COLO829 (cell line): ENCODE measurements at regions not wholly inside any gene's neighbourhood (a gene's known extent, or its start where the extent isn't known, plus 50 kb on each side); places are given as distances from the start of the nearest gene placed in this dataset.
A peak's percentile ranks its signal among the peaks of the same experiment; 100 is the strongest.
"Not testable (repeated sequence)": the region's sequence is repeated elsewhere in the genome, so short reads cannot be mapped to it uniquely, and the experiment has no call there.

Source experiments
- DNase-seq: peaks from one replicate; pipeline ENCODE4 v3.0.0; 2012; ENCODE audit warnings: low spot score

DNA sequence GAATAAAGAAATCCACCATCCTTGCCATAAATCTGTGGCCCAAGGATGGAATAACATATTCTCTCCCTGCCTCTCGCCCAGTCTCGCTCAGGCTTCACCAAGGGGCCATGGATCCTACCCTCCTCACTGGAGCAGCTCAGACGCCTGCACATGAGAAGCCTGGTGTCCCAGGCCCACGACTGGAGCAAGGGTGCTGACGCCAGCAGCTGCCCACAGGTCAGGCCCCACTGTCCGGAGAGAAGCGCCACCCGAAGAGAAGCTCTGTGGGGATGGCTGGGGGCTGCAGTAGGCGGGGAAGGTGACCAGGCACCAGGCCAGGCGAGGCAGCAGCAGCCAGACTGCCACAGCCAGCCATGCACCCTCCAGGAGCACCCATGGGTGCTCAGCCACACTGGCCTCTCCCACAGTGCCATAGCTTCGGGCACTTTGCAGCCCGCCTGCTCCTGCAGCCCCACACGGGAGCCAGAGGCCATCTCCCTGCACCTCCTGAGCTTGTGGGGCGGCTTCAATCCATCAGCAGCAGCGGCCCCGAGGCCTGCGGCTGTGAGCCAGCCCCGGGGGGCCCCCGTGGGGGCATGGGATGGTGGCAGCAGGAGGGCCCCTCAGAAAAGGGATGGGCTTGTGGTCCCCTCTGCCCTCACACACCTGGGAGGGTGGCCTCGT, 286.2 kb upstream of the SGK1 start:
- DNase-seq: no peak

DNA sequence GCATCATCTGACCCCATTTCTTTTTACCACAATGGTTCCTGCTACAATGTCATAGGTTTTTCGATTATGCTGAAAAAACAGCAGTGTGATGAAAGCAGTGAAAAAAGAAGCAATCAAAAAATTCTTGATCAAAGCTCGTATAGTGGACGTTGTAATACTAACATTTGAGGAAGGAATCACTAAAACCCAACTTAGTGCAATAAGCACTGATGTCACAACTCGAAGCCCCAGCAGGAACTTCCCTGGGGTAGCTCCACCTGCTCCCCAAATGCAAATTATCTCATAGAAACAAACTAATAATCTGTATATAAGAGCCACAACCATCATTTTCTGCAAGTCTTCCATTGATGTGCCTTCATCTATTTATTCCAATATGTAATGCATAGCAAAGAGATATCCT, 285.6 kb upstream of the SGK1 start:
- no peak for DNase-seq

DNA sequence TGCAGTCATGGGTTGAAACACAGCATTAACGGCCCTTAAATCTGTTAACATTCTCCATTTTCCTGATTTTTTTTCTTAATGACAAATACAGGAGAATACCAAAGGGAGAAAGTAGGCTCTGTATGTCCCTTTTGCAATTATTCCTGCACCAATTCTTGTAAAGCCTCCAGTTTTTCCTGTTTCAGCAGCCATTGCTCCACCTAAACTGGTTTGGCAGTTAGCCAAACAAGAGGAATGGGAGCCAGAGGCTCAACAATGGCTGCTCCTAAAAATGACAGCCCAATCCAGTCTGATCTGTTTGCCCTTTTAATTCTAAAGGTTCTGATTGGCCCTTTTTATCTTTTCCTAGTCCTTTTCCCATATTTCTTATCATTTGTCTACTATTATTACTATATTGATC, 284.2 kb upstream of the SGK1 start:
- no peak for DNase-seq

DNA sequence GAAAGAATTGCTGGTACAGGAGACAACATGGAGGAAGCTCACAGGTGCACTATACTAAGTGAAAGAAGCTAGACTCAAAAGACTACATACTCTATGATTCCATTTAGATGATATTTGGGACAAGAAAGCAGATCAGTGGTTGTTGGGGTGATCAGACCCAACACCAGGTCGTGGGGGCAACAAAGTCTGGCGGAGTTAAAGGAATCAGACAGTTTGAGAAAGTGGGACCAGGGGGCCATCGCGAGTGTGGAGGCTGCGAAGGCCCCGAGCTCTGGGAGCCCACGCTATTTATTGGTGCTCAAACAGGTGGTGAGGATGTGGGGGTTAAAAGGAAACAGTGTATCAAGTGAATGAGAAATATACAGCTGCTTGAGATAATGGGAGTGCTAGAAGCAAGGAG, 282.8 kb upstream of the SGK1 start:
- no peak for DNase-seq

DNA sequence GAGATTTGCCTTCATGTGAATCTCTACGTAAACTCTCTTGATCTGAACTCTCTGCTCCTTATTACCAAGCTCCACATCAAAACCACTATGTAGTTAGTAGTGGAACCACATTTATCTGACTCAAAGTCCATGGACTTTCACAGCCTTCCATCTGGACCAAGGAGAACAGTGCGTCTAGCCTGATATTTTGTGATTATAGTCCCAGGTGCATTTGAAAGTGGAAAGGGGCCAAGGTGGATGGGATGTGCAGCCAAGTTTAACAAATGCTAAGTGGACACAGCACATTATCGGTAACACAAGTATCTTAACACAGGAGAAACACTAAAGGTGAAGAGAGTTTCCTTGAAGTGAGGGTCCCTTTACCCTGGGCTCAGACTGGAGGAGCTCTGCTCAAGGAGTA, 281.2 kb upstream of the SGK1 start:
- DNase-seq: no peak

DNA sequence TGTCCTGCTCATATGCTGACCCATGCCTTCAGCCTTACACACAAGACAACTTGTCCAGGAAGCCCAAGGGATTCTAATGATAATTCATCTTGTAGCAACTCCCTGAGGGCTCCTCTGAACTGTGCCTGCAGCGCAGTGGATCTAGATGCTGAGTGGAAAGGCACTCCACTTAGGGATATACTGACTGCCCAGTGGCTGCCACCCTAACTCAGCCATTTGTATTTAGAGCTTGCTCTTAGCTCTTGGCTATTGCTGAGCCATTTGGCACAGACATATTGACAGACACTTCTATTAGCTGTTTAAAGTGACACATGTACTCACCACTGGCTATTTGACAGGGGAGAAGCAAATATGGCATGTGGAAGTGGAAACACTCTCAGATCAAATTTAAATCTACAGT, 278.3 kb upstream of the SGK1 start:
- no peak for DNase-seq

DNA sequence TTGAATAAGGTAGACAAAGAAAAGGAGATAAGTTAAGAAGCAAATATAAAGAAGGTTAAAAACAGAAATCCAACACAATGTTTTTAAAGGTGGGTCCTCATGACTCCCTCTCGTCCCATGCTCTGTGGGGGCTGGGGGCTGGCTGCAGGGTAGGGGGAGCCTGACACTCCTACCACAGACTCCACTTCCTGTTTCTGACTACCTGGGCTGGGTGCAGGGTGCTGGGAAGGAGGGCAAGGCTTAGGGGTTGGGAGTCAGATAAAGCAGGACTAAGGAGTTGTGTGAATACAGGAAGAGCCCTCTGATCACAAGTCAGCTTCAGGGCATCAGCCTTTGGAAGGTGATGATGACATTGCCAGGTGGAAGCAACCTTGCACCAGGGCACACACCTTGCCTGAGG, 277.0 kb upstream of the SGK1 start:
- no peak for DNase-seq

DNA sequence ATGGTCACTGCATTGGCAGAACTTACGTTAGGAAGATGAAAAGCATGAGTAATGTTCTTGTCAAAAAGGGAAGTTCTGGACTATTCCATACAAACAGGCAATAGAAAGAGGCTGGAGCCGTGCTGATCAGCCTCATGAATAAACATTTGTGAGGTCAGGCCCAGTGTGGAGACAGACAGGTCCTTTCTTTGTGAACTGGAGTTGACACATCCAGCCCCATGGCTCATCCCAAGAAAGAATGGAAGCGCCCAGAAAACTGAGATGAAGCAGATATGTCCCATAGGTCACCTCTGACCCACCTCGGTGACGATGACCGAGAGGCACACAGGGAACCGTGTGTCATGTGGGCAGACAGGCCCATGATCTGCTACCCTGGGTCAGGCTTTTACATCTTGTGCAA, 276.0 kb upstream of the SGK1 start:
- DNase-seq: peak; percentile 81

DNA sequence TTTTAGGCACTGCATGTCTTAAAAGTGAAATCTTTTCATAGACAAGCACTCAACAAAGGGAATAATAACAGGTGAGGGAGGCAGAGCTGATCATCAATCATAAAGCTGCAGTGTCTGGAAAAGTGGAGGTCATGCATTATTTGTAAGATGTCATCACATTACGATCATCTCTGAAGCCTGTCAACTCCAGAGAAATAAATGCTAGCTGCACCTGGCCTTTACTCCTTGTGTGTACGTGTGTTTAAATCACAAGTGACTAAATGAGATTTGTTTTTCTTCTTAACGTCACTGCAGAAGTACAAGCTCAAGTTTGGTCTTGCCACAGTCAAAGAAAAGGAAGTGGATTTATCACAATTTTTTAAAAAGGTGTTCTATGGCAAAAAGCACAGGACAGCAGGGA, 275.5 kb upstream of the SGK1 start:
- DNase-seq: no peak

DNA sequence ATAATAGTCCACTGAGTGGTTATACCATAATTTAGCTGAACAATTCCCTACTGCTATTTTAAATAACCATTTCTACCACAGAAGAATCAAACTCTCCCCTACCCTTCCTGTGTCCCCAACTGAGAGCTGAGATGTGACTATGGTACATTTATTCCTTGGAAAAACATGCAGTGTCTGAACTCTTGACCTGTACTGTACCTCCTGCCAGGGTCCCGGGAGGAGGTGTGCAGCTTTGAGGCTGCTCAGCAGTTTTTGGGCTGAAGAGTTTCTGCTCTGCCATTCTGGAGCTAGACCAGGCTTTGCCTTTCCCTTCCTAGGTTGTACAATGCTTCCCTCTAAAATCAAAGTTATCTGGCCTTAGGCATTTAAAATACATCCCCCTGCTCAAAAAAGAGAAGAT, 275.1 kb upstream of the SGK1 start:
- no peak for DNase-seq

DNA sequence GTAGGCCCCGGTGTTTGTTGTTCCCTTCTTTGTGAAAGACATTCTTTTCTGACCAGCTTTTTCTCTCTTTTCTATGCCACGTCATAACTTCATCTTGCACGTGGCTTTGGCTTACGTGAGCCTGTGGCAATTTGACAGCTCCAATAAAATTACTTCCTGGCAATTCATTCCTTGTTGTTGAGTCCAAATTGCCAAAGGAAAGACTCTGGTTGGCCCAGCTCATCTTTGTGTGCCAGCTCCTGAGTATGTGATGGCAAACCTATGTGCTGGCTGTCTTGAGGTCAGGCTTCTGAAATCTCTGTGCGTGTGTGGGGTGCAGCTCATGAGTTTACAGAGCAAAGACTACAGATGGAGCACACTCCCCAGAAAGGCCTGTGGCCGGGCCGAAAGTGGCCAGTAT, 272.5 kb upstream of the SGK1 start:
- DNase-seq: no peak

DNA sequence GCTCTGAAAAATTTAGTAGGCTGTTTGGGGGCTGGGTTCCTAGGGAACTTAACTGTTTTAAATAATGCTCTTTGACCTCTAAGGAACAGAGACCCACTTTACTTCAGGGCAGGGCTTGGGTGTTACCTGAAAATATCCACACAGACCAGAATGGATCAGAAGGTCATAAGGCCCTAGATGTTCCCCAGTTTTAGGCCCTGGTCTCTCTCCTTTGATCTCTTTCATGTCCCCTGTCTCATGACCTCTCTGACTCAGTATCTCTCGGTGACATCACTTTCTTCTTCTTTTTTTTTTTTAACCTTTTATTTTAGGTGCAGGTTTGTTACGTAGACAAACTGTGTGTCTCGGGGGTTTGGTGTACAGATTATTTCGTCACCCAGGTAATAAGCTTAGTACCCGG, 272.1 kb upstream of the SGK1 start:
- DNase-seq: no peak

DNA sequence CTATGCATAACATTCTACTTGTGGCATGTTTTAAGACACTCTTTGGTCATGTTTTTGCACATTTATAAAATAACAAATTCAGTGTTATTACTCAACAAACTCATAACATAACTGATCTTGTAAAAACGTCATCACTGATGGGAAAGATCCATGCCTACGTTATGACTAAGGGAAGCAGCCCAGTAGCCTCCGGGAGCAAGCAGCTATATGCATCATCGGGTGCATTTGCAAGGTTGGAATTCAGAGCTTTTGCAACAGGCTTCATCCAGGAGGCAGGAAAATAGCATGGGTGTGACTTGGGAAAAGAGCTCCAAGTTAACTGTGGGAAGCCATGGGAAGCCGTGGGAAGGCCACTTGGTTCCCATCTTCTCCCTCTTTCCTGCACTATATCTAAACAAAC, 271.6 kb upstream of the SGK1 start:
- DNase-seq: no peak

DNA sequence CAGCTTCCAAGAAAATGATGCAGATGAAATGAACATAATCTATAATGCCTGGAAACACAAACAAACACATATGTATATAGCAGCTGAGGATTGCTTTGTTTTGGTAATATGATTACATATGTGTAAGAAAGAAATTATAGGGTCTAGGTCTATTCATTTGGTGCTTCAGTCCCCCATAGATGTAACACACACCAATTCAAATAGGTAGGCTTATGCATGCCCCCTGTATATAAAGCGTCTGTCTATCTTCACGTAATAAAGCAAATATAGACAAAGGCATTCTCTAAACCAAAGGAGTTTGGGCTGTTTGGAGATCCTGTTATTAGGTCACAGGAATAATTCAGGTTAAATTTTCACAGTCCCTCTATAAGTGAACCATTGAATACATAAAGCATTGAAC, 270.4 kb upstream of the SGK1 start:
- no peak for DNase-seq

DNA sequence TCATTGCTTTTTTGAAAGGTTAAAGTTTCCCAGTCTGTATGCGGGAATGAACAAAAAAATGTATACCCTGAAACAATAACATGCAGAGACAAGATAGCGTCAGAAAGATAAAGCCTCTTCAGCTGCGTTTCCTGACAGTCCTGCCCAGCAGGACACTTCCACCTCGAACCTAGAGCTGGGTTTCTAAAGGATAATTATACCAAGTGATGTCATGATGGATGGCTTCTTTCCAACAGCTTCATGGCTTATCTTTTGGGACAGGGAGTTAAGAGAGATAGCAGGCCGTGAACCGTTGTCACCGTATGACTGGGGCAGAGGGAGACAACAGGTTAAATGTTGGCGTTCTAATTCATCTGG, 267.6 kb upstream of the SGK1 start:
- no peak for DNase-seq

DNA sequence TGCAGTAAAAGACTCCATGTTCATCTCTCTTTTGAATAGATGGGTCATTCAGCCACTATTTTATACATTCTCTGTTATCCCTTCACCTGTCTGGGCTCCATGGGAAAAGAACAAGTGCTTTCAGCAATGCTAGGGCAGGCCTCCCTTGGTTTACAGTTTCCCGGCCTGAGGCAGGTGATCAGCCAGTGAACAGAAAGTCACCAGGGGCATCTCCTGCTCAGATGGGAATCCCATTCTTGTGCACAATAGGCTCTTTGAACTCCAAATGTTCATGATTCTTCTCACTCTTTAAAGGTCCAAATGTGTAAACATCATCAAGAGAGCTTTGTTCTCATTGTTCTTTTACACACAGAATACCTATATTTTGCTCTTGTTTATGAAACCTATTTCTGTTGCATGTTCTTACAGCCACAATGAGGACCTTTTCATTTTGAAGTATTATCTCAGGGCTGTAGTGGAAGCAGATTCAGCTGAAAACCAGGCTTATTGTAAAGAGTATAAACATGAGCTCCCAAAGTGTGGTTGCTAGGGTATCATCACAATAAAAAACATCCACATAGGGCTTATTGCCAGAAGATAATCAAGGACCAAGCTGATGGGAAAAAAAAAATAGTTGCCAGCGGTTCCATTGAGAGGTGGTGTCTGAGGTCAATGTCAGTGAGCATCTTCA, 267.1 kb upstream of the SGK1 start:
- DNase-seq: peak; percentile 12

DNA sequence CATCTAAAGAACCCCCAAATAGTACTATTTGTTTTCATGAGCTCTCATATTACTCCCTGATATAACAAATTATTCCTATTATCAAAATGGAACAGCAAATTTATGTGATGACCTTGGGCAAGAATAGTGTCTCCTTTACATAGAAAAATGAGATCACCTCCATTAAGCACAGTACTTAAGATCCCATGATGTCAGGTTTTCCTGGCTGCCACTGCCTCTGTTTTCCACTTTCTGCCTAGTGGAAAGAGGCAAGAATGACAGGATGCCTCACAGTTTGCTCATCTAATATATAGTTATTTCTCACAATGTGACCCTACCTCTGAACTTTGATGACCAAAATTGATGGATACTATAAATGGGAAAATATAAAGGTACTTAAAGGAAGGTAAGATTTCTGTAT, 260.1 kb upstream of the SGK1 start:
- no peak for DNase-seq

DNA sequence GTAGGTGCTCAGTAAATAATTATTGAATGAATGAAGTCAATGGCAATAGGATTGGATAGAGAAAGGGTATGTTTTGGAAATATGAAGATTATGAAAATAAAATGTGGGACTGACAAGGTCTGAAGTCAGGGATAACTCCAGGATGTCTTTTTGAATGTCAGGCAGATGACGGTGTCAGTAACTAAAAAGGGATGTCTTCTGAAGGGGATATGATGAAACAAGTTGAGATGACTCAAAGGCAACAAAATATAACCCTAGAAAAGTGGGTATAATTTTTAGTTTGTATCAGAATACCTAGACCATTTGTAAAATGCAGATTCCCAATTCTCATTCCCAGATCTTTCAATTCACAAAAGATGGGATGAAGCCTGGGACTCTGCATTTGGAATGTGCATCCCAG, 257.3 kb upstream of the SGK1 start:
- no peak for DNase-seq

DNA sequence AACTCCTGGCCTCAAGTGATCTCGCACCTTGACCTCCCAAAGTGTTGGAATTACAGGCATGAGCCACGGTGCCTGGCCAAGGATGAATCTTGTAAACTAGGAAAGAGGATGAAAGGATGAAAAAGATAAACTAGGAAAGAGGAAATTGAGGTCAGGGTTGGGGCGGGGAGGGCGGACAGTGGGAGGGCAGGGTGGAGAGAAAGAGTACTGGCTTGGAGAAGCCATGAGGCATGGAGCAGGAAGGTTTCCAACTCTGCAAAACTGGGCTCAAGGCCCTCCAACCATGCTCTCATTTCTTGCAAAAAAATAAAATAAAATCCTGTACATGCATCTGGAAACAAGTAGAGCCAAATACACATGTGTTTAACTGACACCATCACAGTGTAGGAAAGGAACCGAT, 256.6 kb upstream of the SGK1 start:
- no peak for DNase-seq

DNA sequence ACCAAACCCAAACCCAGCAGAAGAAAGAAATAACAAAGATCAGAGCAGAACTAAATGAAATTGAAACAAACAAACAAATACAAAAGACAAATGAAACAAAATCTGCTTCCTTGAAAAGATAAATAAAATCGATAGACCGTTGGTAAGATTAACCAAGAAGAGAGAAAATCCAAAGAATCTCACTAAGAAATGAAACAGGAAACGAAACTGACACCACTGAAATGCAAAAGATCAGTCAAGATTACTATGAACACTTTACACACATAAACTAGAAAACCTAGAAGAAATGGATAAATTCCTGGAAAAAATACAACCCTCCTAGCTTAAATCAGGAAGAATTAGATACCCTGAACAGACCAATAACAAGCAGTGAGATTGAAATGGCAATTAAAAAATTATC, 252.1 kb upstream of the SGK1 start:
- not testable (repeated sequence) for DNase-seq

DNA sequence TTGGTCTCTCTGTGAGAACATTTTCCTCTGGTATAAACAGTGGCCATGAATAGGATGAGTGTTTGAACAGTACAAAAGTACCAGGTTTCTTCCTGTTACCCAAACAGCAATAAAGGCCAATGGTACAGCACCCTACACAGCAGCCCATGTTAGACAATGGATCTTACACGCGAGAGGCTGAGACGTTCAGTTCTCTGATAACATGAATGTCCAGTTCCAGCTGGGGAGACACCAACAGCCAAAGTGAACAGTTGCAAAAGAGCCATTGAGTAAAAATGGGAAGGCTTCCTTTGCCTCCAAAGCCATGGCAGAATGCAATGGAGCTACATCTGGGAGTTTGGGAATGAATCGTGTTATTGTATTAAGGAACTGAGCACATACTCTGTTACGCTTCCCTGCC, 246.8 kb upstream of the SGK1 start:
- DNase-seq: peak; percentile 62

DNA sequence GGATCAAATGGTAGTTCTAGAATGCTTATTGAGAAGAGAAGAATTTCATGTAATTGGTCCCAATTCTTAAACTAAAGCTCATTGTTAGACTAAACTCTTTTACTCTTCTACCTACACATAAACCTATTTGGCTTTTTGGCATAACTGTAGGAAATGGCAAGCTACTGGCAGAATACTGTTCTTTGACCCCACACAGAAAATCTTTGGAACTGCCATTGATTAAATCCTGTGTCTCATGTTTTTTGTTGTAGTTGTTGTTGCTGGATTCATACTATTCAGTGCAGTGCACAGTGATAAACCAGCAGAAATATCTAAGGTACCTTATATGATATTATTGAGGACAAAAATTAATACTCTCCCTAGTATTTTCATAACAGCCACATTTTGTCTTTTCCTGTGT, 242.1 kb upstream of the SGK1 start:
- DNase-seq: no peak

DNA sequence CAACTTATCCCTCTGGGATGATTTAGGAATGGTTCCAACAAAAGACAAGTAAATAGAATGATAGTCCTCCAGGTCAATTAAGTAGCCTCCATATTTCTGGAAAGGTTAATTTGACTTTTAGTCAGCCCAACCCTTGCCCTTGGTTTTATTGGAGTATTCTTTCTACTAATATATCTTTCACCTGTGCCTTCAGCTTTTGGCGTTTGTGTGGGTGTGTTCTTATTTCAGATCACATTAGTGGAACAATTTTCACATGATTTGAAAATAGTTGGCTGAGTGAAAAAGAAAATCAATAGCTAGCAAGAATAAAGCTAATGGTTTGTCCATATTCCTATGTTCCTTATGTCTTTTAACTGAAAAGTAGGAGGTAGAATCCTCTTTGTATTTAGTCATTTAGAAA, 239.6 kb upstream of the SGK1 start:
- DNase-seq: no peak

DNA sequence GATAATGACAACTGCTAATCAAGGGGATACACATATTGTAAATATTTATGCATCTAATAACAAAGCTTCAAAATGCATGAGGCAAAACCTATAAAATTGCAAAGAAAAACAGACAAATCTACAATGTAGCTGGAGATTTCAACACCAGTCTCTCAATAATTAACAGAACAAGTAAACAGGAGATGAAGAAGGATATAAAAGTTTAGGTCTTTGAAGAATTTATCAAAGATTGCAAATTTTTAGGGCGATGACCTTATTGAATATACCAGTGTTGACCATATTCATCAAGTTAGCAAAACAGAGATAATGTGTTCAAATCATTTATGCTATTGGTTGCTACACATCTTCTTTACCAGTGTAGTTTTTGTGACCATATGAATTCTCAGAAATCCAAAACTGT, 237.8 kb upstream of the SGK1 start:
- no peak for DNase-seq

DNA sequence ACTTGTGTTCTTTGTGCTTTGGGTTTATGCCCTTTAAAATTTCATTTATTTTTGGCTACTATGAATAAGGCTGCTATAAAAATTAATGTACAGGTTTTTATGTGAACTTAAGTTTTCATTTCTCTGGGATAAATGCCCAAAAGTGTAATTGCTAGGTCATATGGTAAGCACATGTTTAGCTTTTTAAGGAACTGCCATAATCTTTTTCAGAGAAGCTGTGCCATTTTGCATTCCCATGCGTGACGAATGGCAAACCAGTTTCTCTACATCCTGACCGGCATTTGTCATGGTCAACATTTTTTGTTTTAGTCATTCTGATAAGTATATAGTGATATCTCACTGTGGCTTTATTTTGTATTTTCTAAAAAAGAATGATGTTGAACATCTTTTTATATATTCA, 236.0 kb upstream of the SGK1 start:
- DNase-seq: no peak
